HL-60 (cell line): ENCODE measurements at regions not wholly inside any gene's neighbourhood (a gene's known extent, or its start where the extent isn't known, plus 50 kb on each side); places are given as distances from the start of the nearest gene placed in this dataset.

Source experiments
- DNase-seq, 2 experiments: peaks; one replicate each; pipeline ENCODE4 v3.0.0-alpha.2; 2010 to 2020; ENCODE audit warnings: low read depth in 1 of 2, low spot score in 1 of 2
- H3K27ac ChIP-seq: fragments of 250-450 bp; sonication (Bioruptor Pico); replicated peaks from 2 replicates; pipeline ENCODE4 v1.5.1; 2020; ENCODE audit warnings: mild to moderate bottlenecking, moderate library complexity
- H3K27me3 ChIP-seq: fragments of 250-450 bp; sonication (Bioruptor Pico); 2 replicates; pipeline ENCODE4 v1.5.1; 2021; ENCODE audit warnings: mild to moderate bottlenecking, moderate library complexity; ENCODE audit not compliant: insufficient read depth, poor library complexity, severe bottlenecking
- H3K4me3 ChIP-seq: replicated peaks from 2 replicates; pipeline ENCODE4 v1.5.1; 2011; ENCODE audit warnings: mild to moderate bottlenecking, control low read depth, low read length; ENCODE audit not compliant: insufficient read depth
- GABPA ChIP-seq: IDR thresholded peaks from 2 replicates; pipeline ENCODE4 v1.6.1; 2012; ENCODE audit warnings: low read depth
- POLR2AphosphoS5 ChIP-seq: IDR thresholded peaks from 2 replicates; pipeline ENCODE4 v1.6.1; 2012; ENCODE audit warnings: low read depth
- SPI1 ChIP-seq: IDR thresholded peaks from 2 replicates; pipeline ENCODE4 v1.6.1; 2012; ENCODE audit warnings: low read depth, mild to moderate bottlenecking, borderline replicate concordance
- TF ChIP-seq, protein P1 (sequence below): IDR thresholded peaks from 2 replicates; pipeline ENCODE4 v1.6.1; 2012; ENCODE audit warnings: low read depth; ENCODE audit not compliant: insufficient replicate concordance
- TF ChIP-seq, protein P2 (sequence below): IDR thresholded peaks from one replicate; pipeline ENCODE4 v1.5.1; 2011; ENCODE audit warnings: low read length, control low read depth, inconsistent platforms; ENCODE audit not compliant: insufficient read depth

DNA sequence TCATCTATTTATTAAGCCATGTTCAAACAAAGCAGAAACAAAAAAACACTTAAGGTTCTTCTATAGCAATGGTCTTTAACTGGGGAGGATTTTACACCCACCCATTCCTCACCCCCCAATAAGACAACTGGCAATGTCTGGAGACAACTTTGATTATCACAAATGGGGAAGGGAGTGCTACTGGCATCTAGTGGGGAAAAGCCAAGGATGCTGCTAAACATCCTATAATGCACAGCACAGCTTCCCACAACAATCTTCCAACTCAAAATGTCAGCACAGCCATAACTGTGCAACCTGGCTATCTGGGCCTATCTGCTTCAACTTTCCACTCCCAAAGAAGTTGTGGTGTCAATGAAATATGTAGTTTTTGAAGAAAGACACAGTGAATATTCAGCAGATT lies 1044.4 kb downstream of the CDH8 start:
- TF ChIP-seq, protein P1, sequence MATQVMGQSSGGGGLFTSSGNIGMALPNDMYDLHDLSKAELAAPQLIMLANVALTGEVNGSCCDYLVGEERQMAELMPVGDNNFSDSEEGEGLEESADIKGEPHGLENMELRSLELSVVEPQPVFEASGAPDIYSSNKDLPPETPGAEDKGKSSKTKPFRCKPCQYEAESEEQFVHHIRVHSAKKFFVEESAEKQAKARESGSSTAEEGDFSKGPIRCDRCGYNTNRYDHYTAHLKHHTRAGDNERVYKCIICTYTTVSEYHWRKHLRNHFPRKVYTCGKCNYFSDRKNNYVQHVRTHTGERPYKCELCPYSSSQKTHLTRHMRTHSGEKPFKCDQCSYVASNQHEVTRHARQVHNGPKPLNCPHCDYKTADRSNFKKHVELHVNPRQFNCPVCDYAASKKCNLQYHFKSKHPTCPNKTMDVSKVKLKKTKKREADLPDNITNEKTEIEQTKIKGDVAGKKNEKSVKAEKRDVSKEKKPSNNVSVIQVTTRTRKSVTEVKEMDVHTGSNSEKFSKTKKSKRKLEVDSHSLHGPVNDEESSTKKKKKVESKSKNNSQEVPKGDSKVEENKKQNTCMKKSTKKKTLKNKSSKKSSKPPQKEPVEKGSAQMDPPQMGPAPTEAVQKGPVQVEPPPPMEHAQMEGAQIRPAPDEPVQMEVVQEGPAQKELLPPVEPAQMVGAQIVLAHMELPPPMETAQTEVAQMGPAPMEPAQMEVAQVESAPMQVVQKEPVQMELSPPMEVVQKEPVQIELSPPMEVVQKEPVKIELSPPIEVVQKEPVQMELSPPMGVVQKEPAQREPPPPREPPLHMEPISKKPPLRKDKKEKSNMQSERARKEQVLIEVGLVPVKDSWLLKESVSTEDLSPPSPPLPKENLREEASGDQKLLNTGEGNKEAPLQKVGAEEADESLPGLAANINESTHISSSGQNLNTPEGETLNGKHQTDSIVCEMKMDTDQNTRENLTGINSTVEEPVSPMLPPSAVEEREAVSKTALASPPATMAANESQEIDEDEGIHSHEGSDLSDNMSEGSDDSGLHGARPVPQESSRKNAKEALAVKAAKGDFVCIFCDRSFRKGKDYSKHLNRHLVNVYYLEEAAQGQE = no peak
- no peak overlapping the region for H3K4me3 ChIP-seq
- no peaks in the 10 kb centered on the region for H3K27me3 ChIP-seq
- DNase-seq = no peak
- no peak overlapping the region for H3K27ac ChIP-seq

DNA sequence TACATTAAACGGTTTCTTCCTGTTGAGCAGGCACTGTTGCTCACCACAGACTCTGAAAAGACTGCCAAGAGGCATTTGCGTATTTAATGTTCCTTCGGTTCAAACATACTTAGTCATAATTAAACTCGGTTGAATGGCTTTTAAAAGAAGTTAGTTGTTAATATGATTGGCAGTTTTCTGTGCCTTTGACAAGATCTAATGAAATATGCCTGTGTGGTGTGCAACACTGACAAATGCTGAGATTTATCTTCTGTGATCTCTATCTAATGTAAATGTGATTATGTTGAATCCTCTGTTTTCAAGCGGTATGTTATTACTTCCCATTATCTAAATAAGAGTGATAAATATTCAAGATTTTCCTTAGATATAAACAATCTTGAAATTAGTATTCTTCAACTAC lies 1046.6 kb downstream of the CDH8 start:
- DNase-seq = no peak
- H3K27ac ChIP-seq = no peak overlapping the region
- TF ChIP-seq, protein P2, sequence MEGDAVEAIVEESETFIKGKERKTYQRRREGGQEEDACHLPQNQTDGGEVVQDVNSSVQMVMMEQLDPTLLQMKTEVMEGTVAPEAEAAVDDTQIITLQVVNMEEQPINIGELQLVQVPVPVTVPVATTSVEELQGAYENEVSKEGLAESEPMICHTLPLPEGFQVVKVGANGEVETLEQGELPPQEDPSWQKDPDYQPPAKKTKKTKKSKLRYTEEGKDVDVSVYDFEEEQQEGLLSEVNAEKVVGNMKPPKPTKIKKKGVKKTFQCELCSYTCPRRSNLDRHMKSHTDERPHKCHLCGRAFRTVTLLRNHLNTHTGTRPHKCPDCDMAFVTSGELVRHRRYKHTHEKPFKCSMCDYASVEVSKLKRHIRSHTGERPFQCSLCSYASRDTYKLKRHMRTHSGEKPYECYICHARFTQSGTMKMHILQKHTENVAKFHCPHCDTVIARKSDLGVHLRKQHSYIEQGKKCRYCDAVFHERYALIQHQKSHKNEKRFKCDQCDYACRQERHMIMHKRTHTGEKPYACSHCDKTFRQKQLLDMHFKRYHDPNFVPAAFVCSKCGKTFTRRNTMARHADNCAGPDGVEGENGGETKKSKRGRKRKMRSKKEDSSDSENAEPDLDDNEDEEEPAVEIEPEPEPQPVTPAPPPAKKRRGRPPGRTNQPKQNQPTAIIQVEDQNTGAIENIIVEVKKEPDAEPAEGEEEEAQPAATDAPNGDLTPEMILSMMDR = no peak
- TF ChIP-seq, protein P1 = no peak
- TF ChIP-seq POLR2AphosphoS5 = no peak
- TF ChIP-seq SPI1 = no peak
- no peak for TF ChIP-seq GABPA

DNA sequence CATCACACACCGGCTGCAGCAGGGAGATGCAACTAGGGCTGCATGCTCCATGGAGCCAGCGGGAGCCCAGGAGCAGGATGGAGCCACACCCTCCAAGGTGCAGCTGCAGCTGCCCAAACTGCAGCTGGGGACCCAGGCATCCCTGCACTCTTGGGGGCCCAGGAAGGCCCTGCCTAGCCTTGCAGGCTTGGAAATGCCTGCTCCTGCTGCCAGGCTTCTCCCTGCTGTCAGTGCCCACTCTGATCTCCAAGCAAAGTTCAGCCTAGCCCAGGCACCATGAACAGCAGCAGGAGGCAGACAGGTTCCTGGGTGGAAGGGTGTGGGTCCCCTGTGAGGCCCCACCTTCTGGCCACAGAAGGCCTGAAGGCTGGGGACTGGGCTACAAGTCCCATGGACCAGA lies 1057.1 kb downstream of the CDH8 start:
- Histone ChIP-seq H3K4me3 (no peak overlapping the region), H3K27me3 (no peaks in the 10 kb centered on the region), H3K27ac (no peak overlapping the region)
- DNase-seq = no peak
- TF ChIP-seq GABPA = no peak
- TF ChIP-seq, protein P1 = no peak
- no peak for TF ChIP-seq SPI1
- no peak for TF ChIP-seq POLR2AphosphoS5
- TF ChIP-seq, protein P2 = no peak

More for the DNA sequence above, 1046.6 kb downstream of the CDH8 start:
- H3K27me3 ChIP-seq = no peaks in the 10 kb centered on the region
- no peak overlapping the region for H3K4me3 ChIP-seq

DNA sequence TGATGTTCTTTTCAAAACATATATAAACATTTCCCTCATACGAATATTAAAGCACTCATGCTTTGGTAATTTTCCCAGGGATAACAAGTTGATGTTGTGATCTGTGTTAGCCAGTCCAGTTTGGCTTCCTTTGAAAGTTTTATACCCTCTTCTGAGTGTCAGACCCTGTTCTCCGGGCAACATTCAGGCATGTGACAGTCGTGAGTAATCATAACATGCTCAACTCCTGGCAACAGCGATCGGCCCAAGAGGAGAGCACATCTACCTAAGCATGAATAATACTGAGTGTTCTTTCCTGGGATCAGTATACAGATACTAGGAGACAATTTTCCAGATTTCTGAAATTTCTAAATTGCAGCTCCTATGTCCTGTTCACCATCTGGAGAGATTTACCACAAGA lies 1086.4 kb downstream of the CDH8 start:
- no peak overlapping the region for H3K4me3 ChIP-seq
- TF ChIP-seq, protein P2 = no peak
- TF ChIP-seq POLR2AphosphoS5 (no peak), SPI1 (no peak), GABPA (no peak)
- TF ChIP-seq, protein P1 = no peak
- no peak for DNase-seq
- no peaks in the 10 kb centered on the region for H3K27me3 ChIP-seq
- no peak overlapping the region for H3K27ac ChIP-seq
